ENCODE measurements at regions not wholly inside any gene's neighbourhood (a gene's known extent, or its start where the extent isn't known, plus 50 kb on each side); places are given as distances from the start of the nearest gene placed in this dataset.
A peak's percentile ranks its signal among the peaks of the same experiment; 100 is the strongest.

DNA sequence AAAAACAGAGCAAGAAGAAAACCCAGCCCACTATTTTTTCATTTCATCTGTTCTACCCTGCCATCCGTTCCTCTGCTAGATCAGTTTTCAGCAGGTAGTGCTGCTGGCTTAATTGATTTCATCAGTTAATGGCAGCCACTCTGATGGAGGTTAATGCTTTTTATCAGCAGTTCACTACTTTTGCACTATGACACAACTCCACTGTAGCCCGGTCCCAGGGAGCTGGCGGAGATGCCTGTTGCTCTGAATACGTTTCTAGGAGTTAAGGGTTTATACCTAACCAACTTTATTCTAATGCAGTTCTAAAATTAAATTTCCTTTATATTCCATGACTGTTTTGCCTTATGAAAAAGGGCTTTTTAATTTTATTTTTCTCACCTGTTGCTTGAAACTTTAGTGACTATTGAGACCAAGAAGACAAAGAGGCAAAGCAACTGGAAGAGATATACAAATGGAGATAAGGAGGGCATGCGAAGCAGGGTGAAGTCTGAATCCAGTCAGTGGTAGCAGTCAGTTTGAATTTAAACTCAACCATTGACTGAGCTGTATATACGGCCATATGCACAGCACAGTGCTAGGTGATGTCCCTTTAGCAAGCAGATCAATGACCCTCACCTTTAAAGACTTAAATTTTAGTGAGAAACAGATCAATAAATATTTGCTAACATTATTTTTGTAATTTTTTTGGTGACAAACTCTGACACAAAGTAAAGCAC lies 477.9 kb downstream of the LMO4 start:
- TF ChIP-seq POLR2A (IDR thresholded peaks at IDR 0.05; ENCODE audit: low read depth, low read length) (no peak), TAF1 (IDR thresholded peaks at IDR 0.05; ENCODE audit: low read depth, low read length) (no peak), PAX5 (IDR thresholded peaks at IDR 0.05; ENCODE audit: insufficient read depth, low read length, severe bottlenecking) (no peak), POU2F2 (IDR thresholded peaks at IDR 0.05; ENCODE audit: low read depth, low read length) (no peak), POLR2AphosphoS5 (IDR thresholded peaks at IDR 0.05; ENCODE audit: low read depth, low read length) (no peak), SPI1 (IDR thresholded peaks at IDR 0.05; ENCODE audit: low read depth, low read length) (no peak)
- no peak for DNase-seq (ENCODE audit: insufficient read length, low spot score)
- FAIRE-seq = no peak

DNA sequence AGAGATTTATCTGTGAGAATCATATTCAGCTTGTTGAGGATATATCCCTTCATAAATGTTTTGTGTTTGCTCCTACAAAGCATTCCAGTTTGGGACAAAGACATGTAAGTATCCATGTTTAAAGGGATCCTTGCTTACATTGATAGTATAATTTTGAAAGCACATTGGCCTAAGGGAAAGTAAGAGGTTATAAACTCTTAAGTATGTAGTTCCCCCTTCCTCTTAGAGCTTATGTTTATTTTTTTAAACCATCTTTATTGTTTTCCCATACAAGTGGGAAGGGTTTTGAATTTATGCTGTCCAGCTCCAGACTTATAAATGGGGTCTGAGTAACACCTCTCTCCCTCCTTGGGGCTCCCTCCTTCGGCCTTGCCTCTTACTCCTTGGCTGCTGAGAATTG lies 481.5 kb downstream of the LMO4 start:
- no peak for DNase-seq (ENCODE audit: insufficient read length, low spot score)
- FAIRE-seq = no peak
- TF ChIP-seq TAF1 (IDR thresholded peaks at IDR 0.05; ENCODE audit: low read depth, low read length) (no peak), SPI1 (IDR thresholded peaks at IDR 0.05; ENCODE audit: low read depth, low read length) (no peak), PAX5 (IDR thresholded peaks at IDR 0.05; ENCODE audit: insufficient read depth, low read length, severe bottlenecking) (no peak), POU2F2 (IDR thresholded peaks at IDR 0.05; ENCODE audit: low read depth, low read length) (no peak), POLR2A (IDR thresholded peaks at IDR 0.05; ENCODE audit: low read depth, low read length) (no peak), POLR2AphosphoS5 (IDR thresholded peaks at IDR 0.05; ENCODE audit: low read depth, low read length) (no peak)

DNA sequence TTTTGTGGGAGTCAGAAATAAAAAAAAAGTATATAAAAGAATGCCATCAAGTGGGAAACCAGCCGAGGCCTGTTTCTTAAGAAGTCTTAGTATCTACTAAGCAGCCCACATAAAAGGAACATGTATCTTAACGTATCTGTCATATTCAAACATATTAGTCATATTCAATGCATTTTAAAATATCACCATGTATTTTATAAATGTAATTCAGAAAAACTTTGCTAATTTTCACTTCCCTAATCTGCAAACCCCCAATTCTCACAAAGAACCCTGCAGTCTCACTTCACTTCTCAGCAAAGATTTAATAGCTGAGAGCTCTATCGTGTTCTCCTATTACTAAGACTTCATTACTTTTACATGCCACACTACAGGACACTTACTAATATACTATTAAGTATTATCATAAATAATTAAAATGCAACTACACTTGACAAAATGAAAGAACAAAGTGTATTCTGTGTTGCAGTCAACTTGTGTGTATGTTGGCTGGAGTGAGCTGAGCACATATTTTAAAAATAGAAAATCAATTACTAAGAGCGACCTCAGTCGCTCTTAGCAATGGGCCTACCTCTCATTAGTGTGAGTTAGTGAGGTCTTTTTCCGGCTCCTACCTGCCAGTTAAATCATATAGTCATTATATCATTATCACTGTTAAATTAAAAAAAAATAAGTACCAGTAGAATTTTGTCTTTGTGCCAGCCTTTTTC lies 484.3 kb downstream of the LMO4 start:
- peak; percentile 7 for DNase-seq (ENCODE audit: insufficient read length, low spot score)
- FAIRE-seq = no peak
- no peak for TF ChIP-seq TAF1 (IDR thresholded peaks at IDR 0.05; ENCODE audit: low read depth, low read length)
- TF ChIP-seq SPI1 (IDR thresholded peaks at IDR 0.05; ENCODE audit: low read depth, low read length) = peak; percentile 93

DNA sequence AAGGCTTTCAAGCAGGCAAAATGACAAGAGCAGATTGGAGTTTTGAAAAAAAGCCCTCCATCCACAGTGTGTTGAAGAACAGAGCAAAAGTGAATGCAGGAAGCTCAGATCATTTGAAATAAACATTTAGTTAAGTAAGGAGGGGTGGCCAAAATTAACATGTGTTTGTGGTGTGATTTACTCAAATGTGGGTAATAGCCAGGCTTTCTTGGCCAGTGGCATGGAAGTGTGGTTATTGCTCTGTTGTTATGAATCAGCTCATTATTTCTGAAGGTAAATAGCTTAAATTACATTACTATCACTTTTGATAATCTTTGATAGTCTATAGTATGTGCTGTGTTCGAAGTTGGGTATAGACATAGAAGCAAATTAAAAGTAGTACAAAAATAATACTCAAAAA lies 485.9 kb downstream of the LMO4 start:
- FAIRE-seq (no peak), DNase-seq (ENCODE audit: insufficient read length, low spot score) (no peak)
- TF ChIP-seq POLR2AphosphoS5 (IDR thresholded peaks at IDR 0.05; ENCODE audit: low read depth, low read length) = no peak
- no peak for TF ChIP-seq SPI1 (IDR thresholded peaks at IDR 0.05; ENCODE audit: low read depth, low read length)
- TF ChIP-seq POU2F2 (IDR thresholded peaks at IDR 0.05; ENCODE audit: low read depth, low read length) = no peak
- TF ChIP-seq PAX5 (IDR thresholded peaks at IDR 0.05; ENCODE audit: insufficient read depth, low read length, severe bottlenecking) = no peak
- TF ChIP-seq TAF1 (IDR thresholded peaks at IDR 0.05; ENCODE audit: low read depth, low read length) = no peak
- no peak for TF ChIP-seq POLR2A (IDR thresholded peaks at IDR 0.05; ENCODE audit: low read depth, low read length)

DNA sequence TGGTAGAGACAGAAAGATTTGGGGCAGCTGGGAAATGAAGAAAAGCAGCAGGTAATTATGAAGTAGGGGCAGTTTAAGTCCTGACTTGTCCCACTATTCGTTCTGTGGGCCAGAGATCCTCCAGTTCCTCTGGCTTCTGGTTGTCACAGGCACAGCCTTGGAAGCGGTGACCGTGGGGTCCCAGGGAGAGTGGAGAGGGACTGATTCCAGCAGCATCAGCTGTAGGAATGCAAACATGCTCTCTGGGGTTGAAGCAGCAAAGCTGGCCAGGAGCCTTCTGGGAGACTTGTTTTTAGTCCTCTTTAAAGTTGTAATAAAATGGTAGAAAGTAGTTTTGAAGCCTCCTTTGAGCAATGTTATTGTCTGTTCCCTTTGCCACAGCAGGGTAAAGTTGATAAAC lies 488.0 kb downstream of the LMO4 start:
- DNase-seq (ENCODE audit: insufficient read length, low spot score) (no peak), FAIRE-seq (no peak)
- TF ChIP-seq PAX5 (IDR thresholded peaks at IDR 0.05; ENCODE audit: insufficient read depth, low read length, severe bottlenecking) (no peak), POU2F2 (IDR thresholded peaks at IDR 0.05; ENCODE audit: low read depth, low read length) (no peak), SPI1 (IDR thresholded peaks at IDR 0.05; ENCODE audit: low read depth, low read length) (no peak), TAF1 (IDR thresholded peaks at IDR 0.05; ENCODE audit: low read depth, low read length) (no peak), POLR2AphosphoS5 (IDR thresholded peaks at IDR 0.05; ENCODE audit: low read depth, low read length) (no peak), POLR2A (IDR thresholded peaks at IDR 0.05; ENCODE audit: low read depth, low read length) (no peak)

DNA sequence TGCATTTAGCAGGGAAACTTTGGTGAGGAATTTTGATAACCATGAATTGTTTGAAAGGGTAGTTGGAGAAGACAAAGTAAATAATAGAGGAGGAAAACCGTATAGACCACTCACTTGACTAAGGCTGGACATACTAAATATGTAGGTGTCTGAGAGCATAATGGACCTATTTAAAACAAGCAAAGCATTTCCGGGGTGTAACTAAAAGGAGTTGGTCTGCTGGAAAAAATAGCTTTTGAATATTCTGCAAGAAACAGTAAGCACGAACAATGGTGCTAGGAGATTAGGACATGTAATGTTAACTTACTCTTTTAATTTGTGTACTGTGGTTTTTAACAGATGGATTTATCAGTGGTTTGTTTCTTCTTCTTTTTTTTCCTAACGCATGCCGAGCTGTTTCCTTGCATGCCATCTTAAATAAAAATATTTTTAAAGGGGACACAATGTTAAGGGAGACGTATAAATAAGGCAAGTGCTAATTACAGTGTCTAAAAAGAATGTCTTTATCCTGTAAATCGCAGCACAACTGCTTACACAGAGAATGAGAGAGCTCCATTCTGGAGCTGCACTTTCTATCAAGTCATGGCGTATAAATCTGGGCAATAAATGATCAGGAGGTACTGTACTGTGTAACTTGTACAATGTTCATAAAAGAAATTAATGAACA lies 492.1 kb downstream of the LMO4 start:
- TF ChIP-seq PAX5 (IDR thresholded peaks at IDR 0.05; ENCODE audit: insufficient read depth, low read length, severe bottlenecking) (no peak), POLR2A (IDR thresholded peaks at IDR 0.05; ENCODE audit: low read depth, low read length) (no peak), SPI1 (IDR thresholded peaks at IDR 0.05; ENCODE audit: low read depth, low read length) (no peak), POLR2AphosphoS5 (IDR thresholded peaks at IDR 0.05; ENCODE audit: low read depth, low read length) (no peak), POU2F2 (IDR thresholded peaks at IDR 0.05; ENCODE audit: low read depth, low read length) (no peak), TAF1 (IDR thresholded peaks at IDR 0.05; ENCODE audit: low read depth, low read length) (no peak)
- no peak for FAIRE-seq
- DNase-seq (ENCODE audit: insufficient read length, low spot score) = no peak

DNA sequence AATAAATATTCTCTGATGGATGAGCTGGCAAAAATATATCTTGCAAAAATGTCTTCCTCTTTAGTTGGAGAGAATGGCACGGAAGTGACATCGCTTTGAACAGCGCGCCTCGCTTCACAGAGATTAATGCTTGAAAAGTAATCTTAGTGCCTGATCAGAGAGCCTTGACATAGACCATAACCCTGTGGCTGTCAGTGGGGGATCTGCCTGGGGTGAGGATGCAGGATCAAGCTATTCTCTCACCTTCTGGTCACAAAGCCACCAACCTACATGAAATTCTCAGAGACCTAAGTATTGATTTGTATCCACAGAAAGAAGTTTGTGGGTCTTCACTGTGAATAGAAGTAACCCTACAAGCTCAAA lies 492.6 kb downstream of the LMO4 start:
- no peak for TF ChIP-seq PAX5 (IDR thresholded peaks at IDR 0.05; ENCODE audit: insufficient read depth, low read length, severe bottlenecking)
- no peak for TF ChIP-seq POLR2A (IDR thresholded peaks at IDR 0.05; ENCODE audit: low read depth, low read length)
- no peak for TF ChIP-seq POU2F2 (IDR thresholded peaks at IDR 0.05; ENCODE audit: low read depth, low read length)
- DNase-seq (ENCODE audit: insufficient read length, low spot score) (no peak), FAIRE-seq (no peak)

DNA sequence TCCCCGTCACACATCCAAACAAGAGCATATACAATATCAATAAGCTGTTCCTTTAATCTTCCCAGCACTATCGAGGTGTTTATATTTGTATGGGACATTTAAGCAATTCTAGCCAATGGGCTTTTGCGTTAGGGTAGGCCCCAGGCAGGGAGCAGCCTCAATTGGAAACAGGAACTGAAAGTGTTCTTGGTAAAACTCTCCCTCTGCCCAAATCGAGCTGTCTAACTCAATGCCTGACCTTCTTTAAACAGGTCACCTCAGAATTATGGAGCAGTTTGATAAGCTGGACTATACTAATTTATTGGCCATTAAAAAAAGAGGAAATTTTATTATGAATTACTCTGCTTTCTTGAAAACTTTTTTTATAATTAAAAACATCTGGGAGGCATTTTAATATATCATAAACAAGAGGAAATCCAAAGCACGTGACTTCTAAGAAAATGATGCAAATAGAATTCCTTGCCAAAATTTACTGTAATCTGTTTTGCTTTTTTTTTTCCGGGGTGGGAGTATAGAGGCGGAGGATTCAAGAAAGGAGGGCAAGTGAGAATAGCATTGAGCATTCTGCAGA lies 498.1 kb downstream of the LMO4 start:
- DNase-seq (ENCODE audit: insufficient read length, low spot score) (no peak), FAIRE-seq (peak; percentile 38)
- no peak for TF ChIP-seq POU2F2 (IDR thresholded peaks at IDR 0.05; ENCODE audit: low read depth, low read length)
- TF ChIP-seq SPI1 (IDR thresholded peaks at IDR 0.05; ENCODE audit: low read depth, low read length) = peak; percentile 94

DNA sequence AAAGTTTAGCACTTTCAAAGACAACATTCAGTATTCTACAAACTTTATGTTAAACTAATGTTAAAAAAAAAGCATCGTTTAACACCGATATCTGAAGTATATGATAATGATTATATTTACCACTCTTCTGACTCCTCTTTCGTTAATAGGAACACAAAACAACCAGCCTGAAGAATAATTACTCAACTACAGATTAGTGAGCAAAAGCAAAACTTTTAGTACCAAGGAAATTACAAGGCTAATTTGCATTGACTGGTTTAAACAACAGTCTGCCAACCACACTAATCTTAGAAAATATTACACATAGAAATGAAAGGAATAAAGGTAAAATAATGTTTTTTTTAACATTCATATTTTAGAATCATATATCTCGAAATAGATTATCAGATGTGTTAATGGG lies 500.7 kb downstream of the LMO4 start:
- FAIRE-seq (no peak), DNase-seq (ENCODE audit: insufficient read length, low spot score) (no peak)
- TF ChIP-seq SPI1 (IDR thresholded peaks at IDR 0.05; ENCODE audit: low read depth, low read length) (no peak), PAX5 (IDR thresholded peaks at IDR 0.05; ENCODE audit: insufficient read depth, low read length, severe bottlenecking) (no peak), POU2F2 (IDR thresholded peaks at IDR 0.05; ENCODE audit: low read depth, low read length) (no peak), POLR2AphosphoS5 (IDR thresholded peaks at IDR 0.05; ENCODE audit: low read depth, low read length) (no peak), POLR2A (IDR thresholded peaks at IDR 0.05; ENCODE audit: low read depth, low read length) (no peak), TAF1 (IDR thresholded peaks at IDR 0.05; ENCODE audit: low read depth, low read length) (no peak)
